ENCODE measurements at regions not wholly inside any gene's neighbourhood (a gene's known extent, or its start where the extent isn't known, plus 50 kb on each side); places are given as distances from the start of the nearest gene placed in this dataset.
A peak's percentile ranks its signal among the peaks of the same experiment; 100 is the strongest.

GRCh38 chr16:86753399-86753798 is 175.1 kb downstream of the FOXL1 start:
- Histone ChIP-seq H3K4me2 (ENCODE audit: low read length) (no peak overlapping the region), H4K20me1 (ENCODE audit: insufficient read depth, low read length) (no peaks in the 10 kb centered on the region), H3K9ac (ENCODE audit: low read length) (no peak overlapping the region), H3K4me1 (ENCODE audit: insufficient read depth, low read length) (peaks cover 22% of the 10 kb centered on the region), H3K36me3 (ENCODE audit: insufficient read depth, low read length) (no peaks in the 10 kb centered on the region), H3K27me3 (ENCODE audit: insufficient read depth, low read length) (no peaks in the 10 kb centered on the region), H2AFZ (ENCODE audit: low read depth, low read length) (no peak overlapping the region), H3K27ac (ENCODE audit: low read depth, low read length) (no peak overlapping the region), H3K79me2 (ENCODE audit: insufficient read depth, low read length) (no peaks in the 10 kb centered on the region), H3K9me3 (ENCODE audit: insufficient read depth, low read depth, low read length) (no peaks in the 10 kb centered on the region), H3K4me3 (ENCODE audit: insufficient read depth, low read depth, low read length) (no peak overlapping the region)
- H3K4me1 Mint-ChIP-seq (ENCODE audit: low read depth, unreplicated experiment) = peaks cover 29% of the 10 kb centered on the region
- H3K9me3 Mint-ChIP-seq (ENCODE audit: unreplicated experiment) = no peaks in the 10 kb centered on the region
- H3K36me3 Mint-ChIP-seq (ENCODE audit: low read depth, unreplicated experiment) = no peaks in the 10 kb centered on the region
- FAIRE-seq = no peak
- no peak for TF ChIP-seq EZH2 (IDR thresholded peaks at IDR 0.05; ENCODE audit: insufficient read depth, low read length)
- TF ChIP-seq CTCF (IDR thresholded peaks at IDR 0.05; ENCODE audit: insufficient read depth, low read depth, low read length) = no peak
- no peak overlapping the region for H3K4me3 Mint-ChIP-seq (ENCODE audit: unreplicated experiment)
- no peaks in the 10 kb centered on the region for H3K27me3 Mint-ChIP-seq (ENCODE audit: low read depth, unreplicated experiment)
- no peak overlapping the region for H3K27ac Mint-ChIP-seq (ENCODE audit: unreplicated experiment)
- no peak for DNase-seq (ENCODE audit: low read depth)

GRCh38 chr16:86755571-86756006 is 177.2 kb downstream of the FOXL1 start:
- Histone ChIP-seq H3K79me2 (ENCODE audit: insufficient read depth, low read length) (no peaks in the 10 kb centered on the region), H4K20me1 (ENCODE audit: insufficient read depth, low read length) (no peaks in the 10 kb centered on the region), H3K36me3 (ENCODE audit: insufficient read depth, low read length) (no peaks in the 10 kb centered on the region), H3K9ac (ENCODE audit: low read length) (no peak overlapping the region), H3K4me3 (ENCODE audit: insufficient read depth, low read depth, low read length) (no peak overlapping the region), H3K4me1 (ENCODE audit: insufficient read depth, low read length) (peaks cover 21% of the 10 kb centered on the region), H3K4me2 (ENCODE audit: low read length) (no peak overlapping the region), H3K27me3 (ENCODE audit: insufficient read depth, low read length) (no peaks in the 10 kb centered on the region), H3K27ac (ENCODE audit: low read depth, low read length) (no peak overlapping the region), H2AFZ (ENCODE audit: low read depth, low read length) (no peak overlapping the region), H3K9me3 (ENCODE audit: insufficient read depth, low read depth, low read length) (no peaks in the 10 kb centered on the region)
- Mint-ChIP-seq H3K27ac (ENCODE audit: unreplicated experiment) (no peak overlapping the region), H3K4me3 (ENCODE audit: unreplicated experiment) (no peak overlapping the region), H3K36me3 (ENCODE audit: low read depth, unreplicated experiment) (no peaks in the 10 kb centered on the region), H3K27me3 (ENCODE audit: low read depth, unreplicated experiment) (no peaks in the 10 kb centered on the region), H3K9me3 (ENCODE audit: unreplicated experiment) (no peaks in the 10 kb centered on the region), H3K4me1 (ENCODE audit: low read depth, unreplicated experiment) (peaks cover 29% of the 10 kb centered on the region)
- no peak for TF ChIP-seq CTCF (IDR thresholded peaks at IDR 0.05; ENCODE audit: insufficient read depth, low read depth, low read length)
- no peak for TF ChIP-seq EZH2 (IDR thresholded peaks at IDR 0.05; ENCODE audit: insufficient read depth, low read length)
- FAIRE-seq (no peak), DNase-seq (ENCODE audit: low read depth) (no peak)

- H3K9ac ChIP-seq (ENCODE audit: low read length) = no peak overlapping the region
- H3K4me2 ChIP-seq (ENCODE audit: low read length) = no peak overlapping the region
- Mint-ChIP-seq H3K36me3 (ENCODE audit: low read depth, unreplicated experiment) (no peaks in the 10 kb centered on the region), H3K27ac (ENCODE audit: unreplicated experiment) (no peak overlapping the region), H3K27me3 (ENCODE audit: low read depth, unreplicated experiment) (peaks cover 5% of the 10 kb centered on the region), H3K4me3 (ENCODE audit: unreplicated experiment) (no peak overlapping the region), H3K9me3 (ENCODE audit: unreplicated experiment) (peaks cover 1% of the 10 kb centered on the region), H3K4me1 (ENCODE audit: low read depth, unreplicated experiment) (peaks cover 22% of the 10 kb centered on the region)
- FAIRE-seq (no peak), DNase-seq (ENCODE audit: low read depth) (peak; percentile 55)
- no peaks in the 10 kb centered on the region for H3K27me3 ChIP-seq (ENCODE audit: insufficient read depth, low read length)
- no peak for TF ChIP-seq EZH2 (IDR thresholded peaks at IDR 0.05; ENCODE audit: insufficient read depth, low read length)
- no peak for TF ChIP-seq CTCF (IDR thresholded peaks at IDR 0.05; ENCODE audit: insufficient read depth, low read depth, low read length)
- H3K79me2 ChIP-seq (ENCODE audit: insufficient read depth, low read length) = no peaks in the 10 kb centered on the region
- H3K27ac ChIP-seq (ENCODE audit: low read depth, low read length) = no peak overlapping the region
- H3K4me3 ChIP-seq (ENCODE audit: insufficient read depth, low read depth, low read length) = no peak overlapping the region
- H3K9me3 ChIP-seq (ENCODE audit: insufficient read depth, low read depth, low read length) = no peaks in the 10 kb centered on the region
- H4K20me1 ChIP-seq (ENCODE audit: insufficient read depth, low read length) = no peaks in the 10 kb centered on the region
- H3K4me1 ChIP-seq (ENCODE audit: insufficient read depth, low read length) = peaks cover 13% of the 10 kb centered on the region
- no peaks in the 10 kb centered on the region for H3K36me3 ChIP-seq (ENCODE audit: insufficient read depth, low read length)
- peak overlapping the region; percentile 9 for H2AFZ ChIP-seq (ENCODE audit: low read depth, low read length)
Measured at GRCh38 chr16:86756882-86757703, 178.7 kb downstream of the FOXL1 start.

Data from astrocyte (in vitro differentiated cells and primary cell).